Activated effector memory CD4-positive, alpha-beta T cell treated with Interleukin-2 at 50 U/mL for 16 hours (primary cell): ENCODE measurements at regions not wholly inside any gene's neighbourhood (a gene's known extent, or its start where the extent isn't known, plus 50 kb on each side); places are given as distances from the start of the nearest gene placed in this dataset.
"Not testable (repeated sequence)": the region's sequence is repeated elsewhere in the genome, so short reads cannot be mapped to it uniquely, and the experiment has no call there.

Source experiments
- DNase-seq: peaks from one replicate; pipeline ENCODE4 v3.0.0-alpha.2; 2020

DNA sequence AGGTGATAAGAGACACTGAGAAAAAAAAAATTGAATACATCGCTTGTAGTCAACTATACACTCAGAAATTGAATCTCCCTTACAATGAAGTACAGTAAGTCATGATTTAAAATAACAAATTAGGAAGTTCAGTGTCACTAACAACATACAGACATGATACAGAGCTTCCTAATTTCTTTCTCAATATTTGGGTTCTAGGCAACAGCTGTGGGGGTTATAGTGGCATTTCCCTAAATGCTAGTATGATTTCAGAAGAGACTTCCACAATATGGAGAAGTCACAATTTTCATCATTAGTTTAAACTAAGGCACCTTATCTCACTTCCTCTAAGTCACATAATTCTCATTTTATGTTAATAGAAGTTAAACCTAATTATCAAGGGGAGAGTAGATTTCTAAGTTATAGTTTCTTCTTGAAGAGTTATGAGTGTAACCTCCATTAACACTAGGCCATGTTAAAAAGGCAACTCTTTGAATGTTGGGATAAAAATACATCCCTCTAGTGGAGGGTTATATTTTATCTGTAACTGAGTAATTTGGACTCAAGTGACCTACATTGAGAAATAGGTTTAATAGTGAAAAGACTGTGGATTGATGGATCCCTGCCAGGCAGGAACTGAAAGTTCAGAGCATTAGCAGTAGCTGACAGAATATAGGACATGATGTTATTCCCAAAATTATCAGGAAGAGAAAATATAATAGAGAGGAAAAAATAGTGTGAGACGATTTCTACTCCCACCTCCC is 286.0 kb upstream of the SUCLG2 start:
- no peak for DNase-seq

- no peak for DNase-seq
Observed at GRCh38 chr3:67937498-67938118, 283.2 kb upstream of the SUCLG2 start.

GRCh38 chr3:67930394-67930793 is 276.0 kb upstream of the SUCLG2 start:
- DNase-seq = not testable (repeated sequence)

- no peak for DNase-seq
Observed at GRCh38 chr3:67923796-67924195, 269.4 kb upstream of the SUCLG2 start.

DNA sequence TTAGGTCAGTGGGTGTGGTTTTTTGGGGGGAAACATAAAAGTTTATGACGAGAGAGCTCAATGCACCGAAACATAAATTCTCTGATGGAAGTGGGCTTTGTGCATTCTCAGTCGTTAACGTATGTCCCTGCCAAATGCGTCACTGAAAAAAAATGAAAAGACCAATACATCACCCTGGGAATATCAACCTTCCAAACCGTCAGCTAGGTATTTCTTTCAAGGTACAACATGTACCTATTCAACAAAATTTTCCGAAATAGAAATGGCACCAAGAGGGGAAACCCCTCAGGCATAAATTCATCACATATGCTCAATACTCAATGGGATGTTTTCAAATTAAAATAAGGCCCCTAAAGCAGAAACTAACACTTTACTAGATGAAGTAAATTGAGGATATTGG is 266.6 kb upstream of the SUCLG2 start:
- DNase-seq = no peak

DNA sequence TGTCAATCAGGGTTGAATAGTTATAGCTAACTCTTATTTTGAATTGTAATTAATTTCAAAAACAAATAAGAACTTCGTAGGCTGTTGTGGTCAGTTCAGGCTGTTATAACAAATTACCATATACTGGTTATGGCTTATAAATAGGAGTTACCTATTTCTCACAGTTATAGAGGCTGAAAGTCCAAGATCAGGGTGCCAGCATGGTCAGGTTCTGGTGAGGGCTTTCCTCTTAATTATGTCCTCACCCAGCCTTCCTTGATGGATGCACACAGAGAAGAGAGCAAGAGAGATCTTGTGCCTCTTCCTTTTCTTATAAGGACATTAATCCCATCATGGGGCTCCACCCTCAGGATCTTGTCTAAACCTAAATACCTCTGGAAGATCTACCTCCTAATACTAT is 265.9 kb upstream of the SUCLG2 start:
- no peak for DNase-seq

DNA sequence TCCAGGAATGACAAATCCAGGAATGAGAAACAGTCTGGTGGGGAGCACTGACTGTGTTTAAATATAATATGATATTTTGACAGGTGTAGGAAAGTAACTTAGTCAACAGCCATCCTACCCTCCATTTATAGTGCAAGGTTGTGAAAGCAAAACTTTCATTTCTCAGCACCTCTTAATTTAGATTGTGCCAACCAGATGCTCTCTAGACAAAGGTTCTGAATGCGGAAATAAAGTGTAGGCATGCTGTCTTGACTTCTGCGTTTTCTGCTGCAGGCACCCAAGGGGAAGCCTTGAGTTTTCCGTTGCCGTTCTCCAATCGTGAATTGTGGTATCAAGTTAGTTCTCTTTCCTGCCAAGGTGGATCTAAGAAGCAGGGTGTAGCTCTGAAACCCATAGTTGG is 261.9 kb upstream of the SUCLG2 start:
- no peak for DNase-seq

DNA sequence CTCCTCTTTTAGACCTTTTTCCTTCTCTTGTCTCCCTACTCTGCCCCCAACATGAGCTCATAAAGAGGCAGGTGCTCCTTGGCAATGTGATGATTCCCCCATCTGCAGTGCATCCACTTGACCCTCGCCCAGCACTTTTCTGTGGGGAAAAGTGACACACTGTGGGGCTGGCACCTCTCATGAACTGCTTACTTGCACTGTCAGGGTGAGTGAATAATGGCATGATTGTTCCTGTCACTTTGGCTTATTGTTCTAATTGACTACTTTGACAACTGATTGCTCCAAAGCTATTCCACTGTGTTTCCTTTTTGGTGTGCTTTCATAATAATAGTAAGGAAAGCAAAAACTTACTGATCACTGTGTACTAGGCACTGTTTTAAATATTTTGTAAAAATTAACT is 253.3 kb upstream of the SUCLG2 start:
- no peak for DNase-seq

GRCh38 chr3:67906261-67906660 is 251.8 kb upstream of the SUCLG2 start:
- DNase-seq = no peak

DNA sequence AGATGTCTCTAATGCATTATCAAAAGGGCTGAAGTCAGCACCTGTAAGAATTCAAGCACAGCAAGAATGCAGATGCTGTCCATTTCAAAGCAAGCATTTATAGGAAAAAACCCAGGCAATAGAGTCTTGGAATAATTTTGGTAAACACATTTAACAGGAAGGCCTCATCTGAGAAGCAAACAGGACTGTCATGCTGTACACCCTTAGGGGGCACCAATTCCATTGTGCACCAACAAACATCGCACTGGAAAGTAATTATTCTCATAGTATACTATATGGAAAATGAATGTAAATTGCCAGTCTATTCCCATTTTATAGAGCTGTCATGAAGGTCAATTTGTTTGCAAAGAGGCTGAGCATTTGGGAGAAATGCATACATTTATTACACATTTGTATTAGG is 247.3 kb upstream of the SUCLG2 start:
- no peak for DNase-seq

DNA sequence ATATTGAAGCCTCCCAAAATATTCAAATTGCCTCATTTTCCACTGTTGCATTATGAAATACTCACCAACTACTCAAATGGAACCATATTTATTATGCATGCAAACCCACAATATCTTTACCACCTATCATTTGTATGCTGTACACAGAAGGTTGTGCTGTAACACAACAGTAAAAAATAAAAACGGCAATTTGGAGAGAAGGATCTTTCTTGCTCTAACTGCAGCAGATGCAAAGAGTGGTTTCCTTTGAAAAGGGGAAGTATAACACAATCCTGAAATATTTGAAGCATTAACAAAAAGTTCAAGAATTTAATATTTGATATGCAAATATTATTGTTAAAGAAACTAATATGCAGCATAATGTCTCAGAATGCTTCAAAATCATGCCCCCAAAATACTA is 244.5 kb upstream of the SUCLG2 start:
- DNase-seq = no peak

DNA sequence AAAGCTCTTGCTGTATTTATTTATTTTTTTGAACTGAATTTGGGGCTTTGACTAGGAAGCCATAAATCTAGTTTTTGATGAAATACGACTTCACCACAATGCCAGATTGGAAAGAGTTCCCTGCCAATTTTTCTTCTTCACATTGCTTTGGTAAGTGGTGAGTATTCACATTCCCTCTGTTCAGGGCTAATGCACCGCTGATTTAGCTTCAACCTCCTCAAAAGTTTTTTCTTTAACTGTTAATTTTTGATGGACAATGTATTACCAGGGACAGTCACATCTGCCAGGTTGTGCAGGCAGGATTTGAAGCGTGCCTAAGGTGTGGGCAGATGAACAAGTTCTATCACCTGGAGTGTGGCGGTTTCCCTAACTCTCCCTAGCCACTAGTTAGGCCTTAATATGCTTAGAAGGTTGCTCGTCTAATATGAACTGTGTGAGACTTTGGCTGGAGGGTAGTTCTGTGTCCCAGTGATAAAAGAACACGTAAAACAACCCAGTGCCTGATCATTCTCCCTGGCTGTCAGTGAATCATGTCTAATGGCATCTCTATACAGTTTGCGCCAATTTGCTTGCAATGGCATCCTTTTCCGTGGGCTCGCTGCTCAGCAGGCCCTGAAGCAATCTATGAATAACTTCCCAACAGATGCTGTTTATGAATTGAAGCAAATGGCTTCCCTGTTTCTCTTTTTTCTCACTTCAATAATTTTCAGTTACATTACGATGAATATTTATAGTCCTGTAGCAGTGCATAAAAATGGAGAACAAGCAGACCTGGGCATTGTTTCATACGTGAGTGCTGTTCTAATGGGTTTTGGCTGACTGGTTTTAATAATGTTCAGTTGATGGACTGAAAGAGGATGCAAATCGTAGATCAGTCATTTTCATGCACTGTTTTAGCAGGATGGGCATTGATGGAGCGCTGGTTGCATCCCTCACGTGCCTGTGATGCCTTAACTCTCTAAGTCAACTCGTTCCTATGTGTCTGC is 243.2 kb upstream of the SUCLG2 start:
- DNase-seq = no peak

- DNase-seq = no peak
Observed at GRCh38 chr3:67896130-67896529, 241.7 kb upstream of the SUCLG2 start.

DNA sequence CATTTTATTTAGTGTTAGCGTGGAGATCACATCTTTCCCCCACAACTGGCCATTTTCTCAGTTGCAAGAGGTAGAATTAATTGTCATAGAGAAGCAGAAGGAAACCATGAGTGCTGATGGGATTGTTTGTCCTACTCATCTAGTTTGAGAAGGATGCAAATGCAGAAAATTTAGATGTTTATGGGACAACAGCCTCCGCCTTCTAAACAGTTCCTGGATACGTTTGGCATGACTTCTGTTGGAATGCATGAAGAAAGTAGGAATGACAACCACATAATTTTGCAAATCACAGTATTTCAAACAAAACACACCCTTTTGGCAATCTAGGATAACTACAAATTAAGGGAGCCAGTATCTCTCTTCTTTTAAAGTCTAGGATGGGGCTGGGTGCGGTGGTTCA is 240.1 kb upstream of the SUCLG2 start:
- no peak for DNase-seq

- DNase-seq = no peak
Observed at GRCh38 chr3:67884345-67884744, 229.9 kb upstream of the SUCLG2 start.

GRCh38 chr3:67883766-67884165 is 229.4 kb upstream of the SUCLG2 start:
- no peak for DNase-seq

GRCh38 chr3:67882981-67883380 is 228.6 kb upstream of the SUCLG2 start:
- no peak for DNase-seq

GRCh38 chr3:67876261-67876660 is 221.8 kb upstream of the SUCLG2 start:
- no peak for DNase-seq

- no peak for DNase-seq
Observed at GRCh38 chr3:67875858-67876257, 221.4 kb upstream of the SUCLG2 start.

- DNase-seq = no peak
Observed at GRCh38 chr3:67875338-67875737, 220.9 kb upstream of the SUCLG2 start.

DNA sequence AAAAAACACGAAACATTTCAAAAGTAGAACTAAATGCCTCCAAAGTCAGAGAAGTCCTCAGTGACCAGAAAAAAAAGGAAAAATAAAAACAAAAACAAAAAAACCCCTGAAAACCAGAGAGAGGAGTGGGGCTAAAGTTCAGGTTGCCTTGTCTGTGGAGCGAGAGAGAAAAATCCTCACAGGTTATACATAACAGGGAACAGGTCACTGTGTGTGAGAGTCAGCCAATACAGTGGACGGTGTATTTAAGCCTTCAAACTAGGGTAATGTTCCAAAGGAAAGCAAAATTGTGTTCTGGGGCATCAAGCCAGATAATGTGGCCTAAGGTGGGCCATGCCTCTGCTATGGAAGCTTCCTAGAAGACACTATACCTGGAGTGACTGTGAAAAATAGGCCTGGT is 216.1 kb upstream of the SUCLG2 start:
- no peak for DNase-seq

DNA sequence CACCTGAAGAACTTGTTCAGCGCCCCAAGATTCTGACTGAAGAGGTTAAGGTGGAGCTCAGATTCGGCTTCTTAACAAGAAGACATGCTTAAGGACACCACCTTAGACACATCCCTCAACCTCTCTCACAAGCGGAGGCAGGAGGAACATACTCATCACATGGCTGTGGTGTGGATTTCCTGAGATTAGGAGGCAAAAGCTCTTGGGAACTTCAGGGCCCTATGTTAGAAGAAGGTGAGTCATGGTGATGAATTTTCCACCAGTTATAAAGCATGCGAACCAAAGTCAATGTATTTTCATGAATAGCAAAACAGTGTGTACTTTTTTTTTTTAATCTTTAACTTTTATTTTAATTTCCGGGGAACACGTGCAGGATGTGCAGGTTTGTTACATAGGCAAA is 212.2 kb upstream of the SUCLG2 start:
- DNase-seq = no peak

DNA sequence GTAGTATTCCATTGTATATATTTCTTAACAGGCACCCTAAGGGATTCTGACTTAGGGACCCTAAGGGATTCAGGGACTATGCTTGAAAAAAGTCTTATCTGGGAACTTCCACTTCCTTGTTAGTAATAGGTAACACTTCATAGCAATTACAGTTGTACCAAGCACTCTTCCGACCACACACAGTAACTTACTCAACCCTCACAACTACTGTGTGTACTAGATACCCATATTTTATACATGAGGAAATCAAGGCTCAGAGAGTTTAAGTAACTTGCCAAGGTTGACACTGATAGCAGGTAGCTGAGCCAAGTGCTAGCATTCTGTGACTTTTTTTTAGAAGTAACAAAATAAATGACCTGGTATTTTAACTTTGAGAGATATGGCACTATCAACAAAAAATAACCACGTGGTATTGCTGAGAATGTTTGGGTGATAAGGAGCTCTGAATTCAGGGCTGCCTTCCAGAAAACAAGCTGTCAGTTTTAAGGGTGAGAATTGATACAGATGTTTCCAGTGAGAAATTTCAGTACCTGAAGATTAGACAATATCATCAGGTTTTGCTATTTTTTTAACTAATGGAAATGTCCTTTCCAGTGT is 210.3 kb upstream of the SUCLG2 start:
- no peak for DNase-seq
